HG03103 (cell line): ENCODE measurements at regions not wholly inside any gene's neighbourhood (a gene's known extent, or its start where the extent isn't known, plus 50 kb on each side); places are given as distances from the start of the nearest gene placed in this dataset.

Source experiments
- ATAC-seq: cut with Tn5 transposase; IDR thresholded peaks from one replicate; pipeline ENCODE4 v1.9.1; 2021; ENCODE audit warnings: low read depth; ENCODE audit not compliant: unreplicated experiment

DNA sequence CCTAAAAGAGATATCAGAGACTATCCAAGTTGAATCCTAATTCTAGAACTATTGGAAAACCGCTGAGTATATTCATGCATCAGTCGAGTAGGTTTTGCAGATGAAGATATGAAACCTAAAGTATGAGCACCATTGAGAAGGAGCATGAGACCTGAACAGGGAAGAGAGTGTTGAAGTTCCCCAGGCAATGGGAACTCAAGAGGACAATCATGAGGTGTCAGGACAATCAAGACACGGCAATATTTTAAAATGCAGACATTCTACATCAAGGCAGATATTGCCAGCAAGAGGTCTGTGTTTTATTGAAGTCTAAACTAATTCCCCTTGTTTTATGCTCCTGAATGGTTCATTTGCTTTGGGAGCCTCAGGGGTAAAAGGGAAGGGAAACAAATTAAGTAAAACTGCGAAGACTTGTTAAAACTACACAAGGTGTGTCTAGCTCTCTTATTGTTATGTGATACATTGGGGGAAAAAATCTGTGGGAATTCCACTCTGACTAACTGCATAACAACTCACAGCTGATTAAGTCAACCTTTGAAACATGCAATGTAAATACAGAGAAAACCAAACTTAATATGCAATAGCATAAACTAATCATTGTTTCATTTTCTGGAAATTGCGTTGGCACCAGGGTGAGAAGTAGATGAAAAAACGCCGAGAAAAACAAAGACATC, 347.9 kb upstream of the ADGRL2 start:
- no peak for ATAC-seq

- ATAC-seq: no peak
These were observed 350.9 kb upstream of the ADGRL2 start for GRCh38 chr1:81449786-81450185.

DNA sequence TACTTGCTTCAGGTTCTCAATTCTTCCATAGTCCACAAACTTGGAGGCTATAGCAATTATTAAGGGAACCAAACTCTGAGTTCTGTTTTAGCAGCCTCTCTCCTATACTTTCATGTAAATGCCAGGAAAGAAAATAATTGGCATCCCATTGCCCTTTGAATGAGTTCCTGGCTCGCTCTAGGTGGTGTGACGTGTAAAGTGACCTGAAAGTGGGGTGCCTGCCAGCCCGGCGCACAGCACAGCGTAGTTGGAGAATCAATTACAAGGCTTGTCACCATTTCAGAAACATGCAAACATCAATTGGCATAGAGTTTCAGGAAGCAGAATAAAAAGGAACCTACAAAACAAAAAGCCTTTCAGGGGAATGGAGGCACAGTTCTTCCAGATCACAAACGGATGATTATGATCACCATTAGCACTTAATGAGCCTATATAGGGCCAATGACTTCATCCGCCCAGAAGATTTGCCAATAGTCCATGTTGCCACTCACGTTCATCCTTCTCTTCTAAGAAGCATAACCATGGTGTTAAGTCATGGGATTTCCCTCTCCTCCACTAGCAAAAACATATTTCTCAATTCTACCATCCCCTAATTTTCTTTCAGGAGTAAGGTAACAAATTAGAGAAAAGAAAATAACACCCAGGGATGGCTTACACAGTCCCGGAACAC, 354.6 kb upstream of the ADGRL2 start:
- ATAC-seq: no peak

DNA sequence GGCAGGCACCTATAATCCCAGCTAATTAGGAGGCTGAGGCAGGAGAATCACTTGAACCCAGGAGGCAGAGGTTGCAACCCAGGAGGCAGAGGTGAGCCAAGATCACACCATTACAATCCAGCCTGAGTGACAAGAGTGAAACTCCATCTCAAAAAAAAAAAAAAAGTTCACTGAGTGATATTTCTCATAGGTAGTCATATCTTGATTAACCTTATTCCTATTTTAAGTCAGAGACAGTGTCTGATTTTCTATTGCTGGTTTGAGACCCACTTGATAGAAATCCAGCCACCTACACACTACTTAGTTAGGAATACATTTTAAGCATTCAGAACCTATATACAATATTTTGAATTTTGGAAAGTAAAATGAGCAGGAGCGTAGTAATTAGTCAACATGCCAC, 357.4 kb upstream of the ADGRL2 start:
- no peak for ATAC-seq

GRCh38 chr1:81439046-81439823, 361.5 kb upstream of the ADGRL2 start:
- no peak for ATAC-seq

DNA sequence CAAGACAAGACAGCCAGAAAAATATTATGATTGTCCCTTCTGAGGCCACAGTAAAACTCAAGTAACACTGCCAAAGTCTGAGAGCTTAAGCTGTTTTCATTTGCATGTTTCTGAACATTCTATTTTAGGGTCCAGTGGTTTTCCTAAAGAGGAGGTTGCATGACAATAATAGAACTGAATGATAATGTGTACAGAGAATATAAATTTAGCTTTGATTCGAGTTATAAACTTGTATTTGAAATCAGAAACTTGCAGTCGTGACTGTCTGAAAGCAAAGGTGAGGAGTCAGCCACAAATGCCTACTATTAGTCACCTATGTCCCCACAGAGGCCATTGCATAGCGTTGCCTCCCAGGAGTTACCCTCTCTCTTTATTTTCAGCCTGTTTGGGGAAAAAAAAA, 363.1 kb upstream of the ADGRL2 start:
- ATAC-seq: peak; percentile 75

GRCh38 chr1:81437213-81437612, 363.5 kb upstream of the ADGRL2 start:
- ATAC-seq: no peak

GRCh38 chr1:81435175-81435574, 365.6 kb upstream of the ADGRL2 start:
- no peak for ATAC-seq

DNA sequence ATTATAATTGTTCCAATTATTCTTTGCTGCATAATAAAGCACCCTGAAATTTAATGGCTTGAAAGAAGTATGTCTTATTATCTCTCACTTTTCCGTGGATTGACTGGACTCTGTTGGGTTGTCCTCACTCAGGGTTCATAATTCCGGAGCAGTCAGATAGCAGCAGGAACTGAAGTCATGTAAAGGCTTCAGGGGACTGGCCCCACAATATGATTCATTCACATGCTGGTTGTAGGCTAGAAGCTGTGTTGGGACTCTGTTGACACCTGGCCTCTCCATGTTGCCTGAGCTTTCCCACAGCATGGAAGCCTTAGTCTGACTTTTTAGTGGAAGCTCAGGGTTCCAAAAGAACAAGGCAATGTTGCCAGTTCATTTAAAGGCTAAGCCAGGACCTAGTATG, 367.1 kb upstream of the ADGRL2 start:
- ATAC-seq: no peak

DNA sequence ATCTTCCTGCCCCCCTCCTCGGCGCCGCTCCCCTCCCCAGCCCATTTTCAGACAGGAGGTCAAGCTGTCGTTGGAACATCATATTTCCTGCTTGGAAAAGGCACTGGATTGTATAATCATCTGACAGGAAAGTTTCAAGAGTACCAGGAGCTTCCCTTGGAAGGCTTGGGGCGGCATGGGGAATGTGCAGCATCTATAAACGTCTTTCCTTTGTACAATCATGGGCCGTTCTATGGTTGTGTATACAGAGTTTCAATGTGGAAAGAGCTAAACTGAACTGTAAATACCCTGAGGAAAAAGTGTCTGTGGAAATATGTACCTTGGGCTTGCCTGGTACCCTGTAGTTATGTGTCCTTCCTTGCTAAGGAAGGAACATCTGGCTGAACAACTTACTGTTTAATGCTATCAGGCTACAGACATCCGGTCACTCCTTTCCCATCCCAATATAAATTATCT, 368.1 kb upstream of the ADGRL2 start:
- no peak for ATAC-seq

DNA sequence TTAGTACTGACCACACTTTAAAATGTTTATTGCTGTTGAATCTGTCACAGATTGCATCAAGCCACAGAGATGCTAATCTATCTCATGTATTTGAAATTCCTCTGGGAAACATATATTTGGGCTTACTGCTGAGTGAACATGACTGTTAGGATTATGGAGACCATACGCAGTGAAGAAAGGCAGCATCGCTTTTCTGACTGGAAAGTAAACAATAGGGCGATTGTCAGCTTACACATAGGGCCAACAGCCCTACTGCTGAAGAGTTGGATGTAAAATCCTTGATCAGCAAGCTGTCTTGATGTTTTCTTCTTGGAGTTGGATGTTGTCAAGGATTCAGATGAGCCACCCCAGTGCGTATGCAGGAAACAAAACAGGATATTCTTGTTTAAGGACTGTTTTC, 368.7 kb upstream of the ADGRL2 start:
- ATAC-seq: no peak

- ATAC-seq: no peak
These were observed 369.1 kb upstream of the ADGRL2 start for GRCh38 chr1:81431624-81432000.

GRCh38 chr1:81430955-81431623, 369.6 kb upstream of the ADGRL2 start:
- ATAC-seq: peak; percentile 45

DNA sequence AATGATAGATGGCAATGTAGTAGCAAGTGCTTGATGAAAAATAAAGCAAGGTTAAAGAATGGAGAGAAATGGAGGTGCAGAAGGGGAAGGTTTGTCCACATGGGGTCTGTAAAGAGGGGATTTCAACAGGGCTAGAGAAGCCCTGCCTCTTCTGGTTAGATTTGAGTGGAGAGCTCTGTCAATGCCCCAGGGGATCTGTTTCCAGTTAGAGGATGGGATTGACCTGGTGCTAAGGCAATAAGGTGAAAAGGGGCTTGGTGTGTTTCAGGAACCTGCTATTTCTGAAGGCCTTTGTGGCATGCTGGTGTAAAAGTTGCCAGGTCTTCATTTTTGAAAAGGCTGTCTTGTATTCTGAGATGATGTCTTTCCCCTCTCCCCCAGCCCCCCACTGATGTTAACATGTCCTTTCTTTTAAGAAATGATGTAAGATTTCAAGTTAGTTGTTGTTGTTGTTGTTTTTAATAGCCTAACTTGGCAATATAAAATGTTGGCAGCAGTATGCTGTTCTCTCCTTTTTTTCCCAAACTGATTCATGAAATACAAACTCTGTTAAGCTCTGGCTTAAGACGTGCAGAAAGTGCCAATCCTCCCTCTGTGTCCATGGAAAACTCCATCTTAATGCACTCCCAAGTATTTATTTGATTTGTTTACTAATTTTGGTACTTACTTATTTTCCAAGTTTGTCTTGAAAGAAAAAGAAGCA, 370.3 kb upstream of the ADGRL2 start:
- no peak for ATAC-seq

DNA sequence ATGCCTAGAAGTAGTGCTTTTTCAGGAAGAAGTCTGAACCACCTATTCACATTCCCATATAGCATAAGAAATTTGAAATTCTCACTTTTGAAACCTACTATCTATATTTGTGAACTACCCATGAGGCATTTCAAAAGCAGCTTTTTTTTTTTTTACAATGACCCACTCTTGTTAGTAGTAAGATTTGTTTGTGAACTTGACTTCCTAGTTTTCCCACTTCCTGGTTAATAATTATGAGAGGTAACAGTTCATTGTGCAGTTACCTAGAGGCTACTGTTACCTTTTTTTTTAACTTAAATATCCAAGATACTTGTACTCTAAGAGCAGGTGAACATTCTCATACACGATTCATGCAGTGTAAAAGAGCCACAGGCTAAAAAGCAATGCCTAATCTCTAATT, 371.7 kb upstream of the ADGRL2 start:
- no peak for ATAC-seq

DNA sequence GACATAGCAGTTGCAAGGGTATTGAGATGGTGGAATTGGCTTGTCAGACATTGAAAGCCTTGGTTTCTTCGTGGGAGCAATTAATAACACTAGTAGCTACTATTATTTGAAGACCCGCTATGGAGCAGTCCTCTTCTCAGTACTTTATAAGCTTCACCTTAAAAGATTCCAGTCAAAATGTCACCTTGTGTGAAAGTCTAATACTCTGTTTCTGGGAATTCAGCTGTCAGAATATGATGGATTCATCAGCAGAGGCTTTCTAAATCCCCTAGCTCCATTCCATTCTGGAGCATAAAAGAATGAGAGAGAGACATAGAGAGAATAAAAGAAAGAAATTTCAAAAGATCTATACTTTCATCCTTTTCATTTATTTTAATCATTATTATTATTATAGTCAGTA, 375.9 kb upstream of the ADGRL2 start:
- no peak for ATAC-seq

DNA sequence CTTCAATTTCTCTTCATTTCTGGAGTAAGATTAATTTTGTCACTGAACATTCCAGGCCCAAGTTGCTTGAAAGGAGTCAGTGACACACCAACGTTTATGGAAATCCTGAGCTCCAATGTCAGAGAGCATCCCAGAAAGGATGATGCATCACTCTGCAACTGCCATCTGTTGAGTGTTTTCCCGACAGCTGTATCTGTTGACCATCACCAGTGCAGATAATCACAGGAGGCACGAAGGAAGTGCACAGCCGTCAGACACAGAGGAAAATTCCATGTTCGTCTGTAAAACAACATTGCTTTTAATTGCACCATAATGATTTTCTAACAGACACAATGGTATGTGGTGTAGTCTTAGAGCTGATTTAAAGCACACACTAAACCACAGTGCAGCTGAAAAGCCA, 376.7 kb upstream of the ADGRL2 start:
- ATAC-seq: no peak

DNA sequence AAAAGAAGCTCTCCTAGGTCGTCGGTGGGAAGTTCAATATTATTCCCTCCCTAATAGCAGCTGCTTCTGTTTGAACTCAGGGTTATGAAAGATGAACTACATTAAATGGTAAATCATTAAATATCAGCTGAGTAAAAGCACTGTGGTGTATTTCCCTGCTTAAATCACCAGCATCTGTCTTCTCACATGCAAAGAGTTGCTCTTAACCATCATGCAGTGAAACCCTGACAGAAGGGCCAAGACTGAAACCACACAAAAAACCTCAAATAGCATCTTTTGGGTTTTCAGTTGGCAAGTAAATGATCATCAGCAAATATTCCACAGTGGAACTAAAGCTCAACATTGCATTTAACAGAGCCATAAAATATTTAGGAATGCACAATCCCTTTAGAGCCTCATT, 380.0 kb upstream of the ADGRL2 start:
- ATAC-seq: peak; percentile 86

GRCh38 chr1:81414488-81415015, 386.2 kb upstream of the ADGRL2 start:
- peak; percentile 96 for ATAC-seq

DNA sequence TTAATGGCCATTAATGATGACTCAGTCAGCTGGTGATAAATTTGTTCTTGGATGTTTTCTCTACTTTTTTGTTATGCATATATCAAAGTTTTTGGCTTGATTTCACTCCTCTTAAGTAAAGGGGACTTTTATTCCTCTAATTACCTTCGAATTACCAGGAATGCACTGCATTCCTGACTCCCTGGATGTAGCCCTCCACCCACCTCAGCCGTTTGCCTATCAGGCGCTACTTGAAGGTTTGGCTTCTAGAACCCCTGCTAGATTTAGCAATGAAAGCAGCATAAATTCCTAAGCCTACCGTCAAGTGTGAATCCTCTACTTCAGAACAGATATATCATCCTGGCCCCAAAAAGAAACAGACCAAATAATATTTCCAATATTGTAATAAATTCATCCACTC, 387.8 kb upstream of the ADGRL2 start:
- ATAC-seq: no peak
